NCI-H1092 (cell line): ENCODE measurements at regions not wholly inside any gene's neighbourhood (a gene's known extent, or its start where the extent isn't known, plus 50 kb on each side); places are given as distances from the start of the nearest gene placed in this dataset.
A peak's percentile ranks its signal among the peaks of the same experiment; 100 is the strongest.
"Not testable (repeated sequence)": the region's sequence is repeated elsewhere in the genome, so short reads cannot be mapped to it uniquely, and the experiment has no call there.

Experiments
- DNase-seq: peaks from one replicate; lab custom pipeline; 2025; lab: John Stamatoyannopoulos, UW

GRCh38 chr3:170705131-170705530, 119.3 kb upstream of the SLC7A14 start:
- no peak for DNase-seq

GRCh38 chr3:170703121-170703588, 117.3 kb upstream of the SLC7A14 start:
- no peak for DNase-seq

GRCh38 chr3:170701696-170702678, 116.1 kb upstream of the SLC7A14 start:
- no peak for DNase-seq

DNA sequence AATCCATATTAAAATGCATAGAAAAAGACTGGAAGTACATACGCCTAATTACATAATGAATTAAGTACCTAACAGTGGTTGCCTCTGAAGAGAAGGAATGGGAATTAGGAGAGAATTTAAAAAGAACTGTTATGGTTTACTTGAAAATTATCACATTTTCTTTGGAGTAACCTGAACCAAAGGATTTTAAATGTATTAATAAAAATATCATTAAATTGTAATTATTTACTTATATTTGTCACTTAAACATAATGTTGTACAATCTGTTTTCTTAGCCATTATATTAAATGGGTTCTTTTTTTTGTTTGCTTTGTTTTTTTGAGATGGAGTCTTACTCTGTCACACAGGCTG, 114.2 kb upstream of the SLC7A14 start:
- DNase-seq = no peak

- DNase-seq = no peak
Measured at GRCh38 chr3:170699158-170700053, 113.5 kb upstream of the SLC7A14 start.

GRCh38 chr3:170697908-170698307, 112.0 kb upstream of the SLC7A14 start:
- no peak for DNase-seq

- no peak for DNase-seq
Measured at GRCh38 chr3:170697131-170697530, 111.3 kb upstream of the SLC7A14 start.

DNA sequence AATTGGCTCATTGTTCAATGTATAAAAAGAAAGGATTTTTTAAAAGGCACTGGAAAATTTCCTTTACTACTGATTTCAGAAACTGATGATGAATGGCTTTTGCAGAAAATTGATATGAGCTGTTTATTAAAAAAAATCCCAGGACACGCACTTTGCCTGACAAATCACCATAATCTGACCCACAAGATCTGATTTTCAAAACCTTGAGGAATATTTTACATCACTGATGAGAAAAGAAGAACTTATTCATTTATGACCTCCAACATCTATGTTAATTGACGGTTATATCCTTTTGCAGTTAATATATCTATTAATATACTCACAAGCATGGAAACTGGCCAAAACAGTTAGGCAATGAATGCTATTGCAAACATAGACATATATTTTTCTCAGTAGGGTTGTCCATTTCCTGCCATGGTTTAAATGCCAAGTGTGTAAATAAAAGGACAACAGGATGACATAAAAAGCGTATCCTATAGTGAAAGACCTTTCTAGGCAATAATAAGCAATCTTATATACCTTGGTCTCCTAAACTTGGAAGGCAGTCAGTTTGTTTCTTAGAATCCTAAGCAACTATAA, 109.7 kb upstream of the SLC7A14 start:
- no peak for DNase-seq

DNA sequence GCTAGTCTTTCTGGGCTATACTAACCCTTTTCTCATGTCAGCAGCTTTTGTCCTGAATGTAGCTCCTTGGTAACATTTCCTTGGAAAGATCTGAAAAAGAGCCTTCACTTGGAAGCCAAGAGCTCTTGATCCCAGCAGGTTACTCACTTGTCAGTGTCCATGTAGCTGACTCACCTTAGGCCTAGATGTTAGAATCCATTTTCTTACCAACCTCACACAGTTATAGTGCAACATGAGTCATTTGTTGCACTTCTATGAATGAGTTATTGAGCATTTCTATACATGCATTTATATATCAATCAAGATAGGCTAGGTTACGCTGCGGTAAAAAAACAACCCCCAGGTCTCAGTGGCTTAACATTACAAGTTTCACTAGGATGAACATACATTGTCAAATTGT, 106.8 kb upstream of the SLC7A14 start:
- DNase-seq = no peak

- DNase-seq = no peak
Measured at GRCh38 chr3:170690661-170690981, 104.7 kb upstream of the SLC7A14 start.

DNA sequence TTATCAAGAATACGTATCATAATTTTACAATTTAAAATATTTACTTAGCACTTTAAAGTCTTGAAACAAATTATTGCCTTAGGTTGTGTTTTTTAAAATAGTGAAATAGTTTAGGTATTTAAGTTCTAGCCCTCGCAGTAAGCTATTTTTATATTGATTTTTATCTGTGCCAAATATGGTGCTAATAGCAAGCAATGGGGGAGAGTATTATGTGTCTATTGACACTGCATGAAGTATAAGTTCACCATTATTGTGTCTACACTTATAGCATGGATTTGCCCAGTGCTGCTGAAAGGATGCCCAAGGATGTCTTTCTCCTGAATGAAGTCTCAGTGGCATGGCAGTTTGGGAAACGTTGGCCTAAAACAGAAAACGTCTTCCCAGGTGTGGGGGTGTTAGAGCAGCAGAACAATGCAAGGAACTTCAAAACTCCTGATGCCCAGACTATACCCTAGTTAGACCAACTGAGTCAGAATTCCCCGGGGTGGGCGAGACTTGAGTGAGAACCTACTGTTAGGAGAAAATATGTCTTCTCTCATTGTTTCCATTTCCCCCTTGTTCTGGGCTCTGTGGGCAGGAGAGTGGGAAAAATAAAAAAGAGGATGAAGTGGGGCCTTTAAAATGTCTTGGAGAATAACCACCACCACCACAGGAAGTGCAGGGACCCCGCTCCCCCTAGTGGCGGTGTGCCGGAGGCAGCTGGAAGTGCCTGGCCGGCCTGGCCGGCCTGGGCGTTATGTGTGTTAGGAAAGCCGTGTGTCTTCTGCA, 104.2 kb upstream of the SLC7A14 start:
- peak; percentile 24 for DNase-seq

GRCh38 chr3:170689296-170689829, 103.5 kb upstream of the SLC7A14 start:
- DNase-seq = no peak

GRCh38 chr3:170688222-170688621, 102.3 kb upstream of the SLC7A14 start:
- DNase-seq = not testable (repeated sequence)

GRCh38 chr3:170680593-170680992, 94.7 kb upstream of the SLC7A14 start:
- no peak for DNase-seq

DNA sequence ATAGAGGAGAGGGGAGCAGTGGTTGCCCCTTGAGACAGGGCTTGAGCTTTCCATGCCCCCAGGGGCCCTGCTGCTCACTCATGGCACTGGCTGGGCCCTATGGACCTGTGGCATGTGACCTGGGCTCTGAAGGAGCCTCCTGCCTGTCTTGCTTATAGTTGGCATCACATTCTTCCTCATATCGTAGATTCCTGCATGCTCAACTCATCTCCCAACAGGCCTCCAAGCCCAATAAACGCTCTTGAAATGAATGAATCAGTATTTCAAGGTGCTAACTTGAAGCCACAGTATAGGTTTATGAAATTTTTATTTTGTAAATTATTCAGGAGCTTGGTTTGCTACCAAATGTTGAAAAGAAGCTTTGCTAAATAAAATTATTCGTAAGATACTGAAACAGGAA, 93.3 kb upstream of the SLC7A14 start:
- no peak for DNase-seq

- DNase-seq = no peak
Measured at GRCh38 chr3:170670504-170670903, 84.6 kb upstream of the SLC7A14 start.

- not testable (repeated sequence) for DNase-seq
Measured at GRCh38 chr3:170662986-170663385, 77.1 kb upstream of the SLC7A14 start.

GRCh38 chr3:170660139-170660538, 74.3 kb upstream of the SLC7A14 start:
- no peak for DNase-seq

GRCh38 chr3:170657312-170657711, 71.4 kb upstream of the SLC7A14 start:
- DNase-seq = no peak

GRCh38 chr3:170656284-170656683, 70.4 kb upstream of the SLC7A14 start:
- no peak for DNase-seq

DNA sequence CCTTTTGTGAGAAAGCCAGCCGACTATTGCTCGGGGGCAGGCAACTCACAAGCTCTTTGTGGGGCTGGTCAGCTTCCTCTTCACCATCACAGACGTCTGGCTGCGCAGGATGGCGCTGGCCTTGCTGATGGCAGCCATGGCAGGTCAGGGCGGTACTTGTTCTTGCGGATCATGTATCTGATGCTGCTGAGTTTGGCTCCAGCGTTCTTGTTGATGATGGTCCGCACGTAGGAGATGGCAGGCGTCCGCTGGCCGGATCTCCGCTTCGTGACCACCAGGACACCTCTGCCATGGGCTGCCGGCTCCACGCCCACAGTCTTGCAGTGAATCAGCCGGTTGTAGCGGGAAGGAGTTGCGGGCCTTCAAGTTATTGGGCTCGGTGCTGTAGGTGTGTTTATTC, 67.9 kb upstream of the SLC7A14 start:
- no peak for DNase-seq
